GM12892 (cell line): ENCODE measurements at regions not wholly inside any gene's neighbourhood (a gene's known extent, or its start where the extent isn't known, plus 50 kb on each side); places are given as distances from the start of the nearest gene placed in this dataset.

Experiments
- POLR2A ChIP-seq: IDR thresholded peaks from 2 replicates; pipeline ENCODE4 v1.6.1; 2011; ENCODE audit warnings: low read depth, low read length, control low read depth
- POLR2AphosphoS5 ChIP-seq: IDR thresholded peaks from 2 replicates; pipeline ENCODE4 v1.6.1; 2011; ENCODE audit warnings: low read depth, low read length, control low read depth
- TAF1 ChIP-seq: IDR thresholded peaks from 2 replicates; pipeline ENCODE4 v1.6.1; 2011; ENCODE audit warnings: low read depth, mild to moderate bottlenecking, control low read depth, low read length, borderline replicate concordance

GRCh38 chr14:21768116-21768874 is 94.7 kb upstream of the OR4E1 start:
- TF ChIP-seq POLR2AphosphoS5 (no peak), POLR2A (no peak), TAF1 (no peak)
